Hepatocyte (in vitro differentiated cells): ENCODE measurements at regions not wholly inside any gene's neighbourhood (a gene's known extent, or its start where the extent isn't known, plus 50 kb on each side); places are given as distances from the start of the nearest gene placed in this dataset.

Source experiments
- CTCF ChIP-seq: fragments of 200-600 bp; sonication (generic); IDR thresholded peaks from 2 replicates; pipeline ENCODE4 v1.5.1; 2016; ENCODE audit warnings: antibody characterized with exemption, mild to moderate bottlenecking; ENCODE audit not compliant: poor library complexity
- EZH2 ChIP-seq: fragments of 200-600 bp; sonication (generic); IDR thresholded peaks from 2 replicates; pipeline ENCODE4 v1.6.1; 2016; ENCODE audit warnings: antibody characterized with exemption, mild to moderate bottlenecking, borderline replicate concordance

GRCh38 chr10:123303581-123304337, 149.6 kb downstream of the BUB3 start:
- TF ChIP-seq CTCF (no peak), EZH2 (no peak)
